D341Med (cell line): ENCODE measurements at regions not wholly inside any gene's neighbourhood (a gene's known extent, or its start where the extent isn't known, plus 50 kb on each side); places are given as distances from the start of the nearest gene placed in this dataset.

ENCODE experiments used
- DNase-seq: peaks from one replicate; pipeline ENCODE4 v3.0.0; 2012; ENCODE audit warnings: low spot score

DNA sequence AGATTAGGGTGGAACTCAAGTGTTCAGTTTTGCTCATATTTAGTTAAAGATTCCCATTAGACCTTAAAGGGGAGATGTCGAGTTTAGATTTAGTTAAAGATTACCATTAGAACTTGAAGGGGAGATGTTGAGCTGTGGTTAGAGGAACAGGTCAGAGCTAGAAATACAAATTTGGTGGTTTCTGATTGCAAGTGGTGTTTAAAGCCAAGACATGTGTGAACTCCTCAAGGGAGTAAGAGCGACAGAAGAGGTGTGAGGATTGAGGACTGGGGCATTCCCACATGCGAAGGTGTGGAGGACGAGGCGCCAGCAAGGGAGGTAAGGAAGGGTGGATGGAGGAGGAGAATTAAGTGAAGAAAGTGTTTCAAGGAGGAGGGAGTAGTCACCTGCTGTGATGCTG, 168.6 kb downstream of the IER5 start:
- DNase-seq: no peak

GRCh38 chr1:181259026-181259745, 170.7 kb downstream of the IER5 start:
- DNase-seq: no peak

GRCh38 chr1:181260271-181260670, 171.8 kb downstream of the IER5 start:
- DNase-seq: no peak

- DNase-seq: no peak
These were observed 172.5 kb downstream of the IER5 start for GRCh38 chr1:181260994-181261393.

DNA sequence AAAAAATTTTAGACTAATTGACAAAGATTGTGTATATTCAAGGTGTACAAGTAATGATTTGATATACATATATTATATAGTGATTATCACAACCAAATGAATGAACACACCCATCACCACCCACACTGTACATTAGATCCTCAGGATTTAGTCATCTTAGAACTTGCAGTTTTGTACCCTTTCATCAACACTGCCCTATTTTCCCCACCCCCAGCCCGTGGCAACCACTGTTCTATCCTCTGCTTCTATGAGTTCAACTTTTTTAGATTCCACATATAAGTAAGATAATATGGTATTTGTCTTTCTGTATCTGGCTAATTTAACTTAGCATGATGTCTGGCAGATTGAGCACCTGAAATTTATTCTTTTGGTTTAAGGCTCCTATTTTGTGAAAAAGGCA, 173.6 kb downstream of the IER5 start:
- DNase-seq: no peak

GRCh38 chr1:181263444-181263843, 174.9 kb downstream of the IER5 start:
- DNase-seq: no peak

DNA sequence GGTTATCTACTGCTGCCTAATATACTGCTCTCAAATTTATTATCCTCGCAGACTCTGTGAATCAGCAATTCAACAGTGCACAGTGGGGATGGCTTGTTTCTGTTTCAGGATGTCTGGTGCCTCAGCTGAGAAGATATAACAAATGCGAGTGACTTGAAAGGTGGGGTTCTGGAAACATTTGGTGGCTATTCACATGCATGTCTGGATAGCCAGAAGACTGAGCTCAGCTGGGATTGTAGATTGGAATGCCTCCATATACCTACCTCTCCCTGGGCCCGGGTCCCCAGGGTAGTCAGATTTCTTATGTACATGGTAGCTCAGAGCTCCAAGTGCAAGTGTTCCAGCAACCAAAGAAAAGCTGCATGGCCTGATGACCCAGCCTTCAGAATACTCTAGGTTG, 176.3 kb downstream of the IER5 start:
- DNase-seq: no peak

DNA sequence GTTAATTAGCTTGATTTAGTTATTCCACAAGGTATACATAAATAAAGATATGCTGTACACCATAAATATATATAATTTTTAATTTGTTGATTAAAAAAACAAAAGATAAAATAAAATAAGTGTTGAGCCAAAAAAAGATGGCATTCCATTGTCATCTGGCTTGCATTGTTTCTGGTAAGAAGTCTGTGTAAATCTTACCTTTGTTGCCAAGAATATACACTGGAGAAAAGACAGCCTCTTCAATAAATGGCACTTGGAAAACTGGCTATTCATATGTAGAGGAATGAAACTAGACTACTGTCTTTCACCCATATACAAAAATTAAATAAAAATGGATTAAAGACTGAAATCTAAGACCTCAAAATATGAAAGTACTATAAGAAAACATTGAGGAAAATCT, 196.5 kb downstream of the IER5 start:
- DNase-seq: no peak

DNA sequence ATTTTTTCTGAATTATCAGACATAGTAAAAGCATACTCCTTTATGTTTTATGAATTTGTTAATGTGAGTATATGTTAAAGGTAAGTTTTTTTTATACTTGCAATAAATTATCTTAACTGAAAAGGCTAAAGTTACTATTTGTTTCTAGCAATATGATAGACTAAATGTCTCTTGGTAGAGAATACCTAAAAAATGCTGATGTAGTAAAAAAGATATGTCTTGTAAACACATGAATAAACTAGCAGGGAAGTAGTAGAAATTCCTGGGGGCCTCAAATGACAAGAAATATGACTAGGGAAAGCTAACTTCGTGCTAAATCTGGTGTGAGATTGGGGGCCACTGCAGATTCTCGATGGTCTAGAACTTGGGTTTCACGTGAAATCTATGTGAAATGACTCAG, 188.1 kb upstream of the CACNA1E start:
- DNase-seq: no peak

GRCh38 chr1:181296180-181296579, 187.1 kb upstream of the CACNA1E start:
- DNase-seq: peak; percentile 77

- no peak for DNase-seq
These were observed 175.2 kb upstream of the CACNA1E start for GRCh38 chr1:181308098-181308497.

- no peak for DNase-seq
These were observed 172.8 kb upstream of the CACNA1E start for GRCh38 chr1:181310560-181310959.

GRCh38 chr1:181312946-181313345, 170.4 kb upstream of the CACNA1E start:
- DNase-seq: no peak

GRCh38 chr1:181313466-181313865, 169.9 kb upstream of the CACNA1E start:
- DNase-seq: no peak

DNA sequence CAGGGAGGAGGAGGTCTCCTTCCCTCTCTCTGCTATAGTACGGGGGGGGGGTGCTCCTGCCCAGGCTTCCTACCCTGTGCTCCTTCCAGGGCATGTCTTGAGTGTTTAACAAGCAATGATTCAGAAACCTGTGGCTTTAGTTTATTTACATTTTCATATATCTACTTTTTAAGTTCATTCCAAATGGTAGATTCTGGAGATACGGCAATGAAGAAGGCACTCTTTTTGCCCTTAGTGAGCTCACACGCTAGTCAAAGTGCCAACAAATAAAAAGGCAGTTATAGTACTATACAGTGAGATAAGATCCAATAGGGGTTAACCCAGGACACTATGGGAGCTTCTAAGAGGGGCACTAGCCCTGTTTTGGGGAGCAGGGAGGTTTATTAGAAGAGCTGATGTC, 169.3 kb upstream of the CACNA1E start:
- DNase-seq: no peak

- DNase-seq: no peak
These were observed 168.4 kb upstream of the CACNA1E start for GRCh38 chr1:181314959-181315358.

GRCh38 chr1:181317261-181317930, 165.9 kb upstream of the CACNA1E start:
- DNase-seq: peak; percentile 73

DNA sequence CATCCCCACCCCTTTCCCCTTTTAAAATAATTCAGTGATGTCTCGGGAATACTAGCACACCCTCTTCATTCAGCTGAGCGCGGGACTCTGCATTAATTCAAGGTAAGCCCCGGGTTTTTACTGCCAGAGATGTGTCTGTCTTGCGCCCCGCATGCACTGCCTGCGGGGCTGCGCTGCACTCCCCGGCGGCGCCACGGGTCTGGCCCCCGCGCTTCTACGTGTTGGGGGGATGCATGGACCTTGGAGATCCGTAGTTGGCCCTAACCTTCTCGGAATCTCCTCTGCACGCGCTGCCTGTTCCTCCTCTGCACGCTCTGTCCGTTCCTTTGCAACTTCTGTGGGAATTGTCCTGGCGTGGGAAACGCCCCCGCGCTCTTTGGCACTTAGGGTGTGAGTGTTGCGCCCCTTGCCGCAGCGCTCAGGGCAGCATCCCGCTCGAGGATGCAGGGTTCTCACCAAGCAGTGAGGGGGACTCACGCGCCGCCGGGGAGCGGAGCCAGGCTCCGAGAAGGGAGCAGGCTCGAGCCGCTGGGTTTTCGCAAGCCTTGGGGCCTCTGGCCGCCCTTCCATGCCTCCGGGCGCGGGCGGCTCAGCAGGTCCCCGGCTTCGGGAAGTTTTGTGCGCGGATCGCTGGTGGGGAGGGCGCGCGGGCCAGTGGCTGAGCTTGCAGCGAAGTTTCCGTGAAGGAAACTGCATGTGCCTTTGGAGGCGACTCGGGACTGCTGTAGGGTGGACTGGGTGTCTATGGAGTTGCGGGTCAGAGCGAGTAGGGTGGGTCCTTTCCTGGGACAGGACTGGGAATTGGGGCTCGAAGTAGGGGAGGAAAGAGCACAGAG, 165.1 kb upstream of the CACNA1E start:
- DNase-seq: peak; percentile 84

- DNase-seq: no peak
These were observed 164.5 kb upstream of the CACNA1E start for GRCh38 chr1:181318858-181319235.

DNA sequence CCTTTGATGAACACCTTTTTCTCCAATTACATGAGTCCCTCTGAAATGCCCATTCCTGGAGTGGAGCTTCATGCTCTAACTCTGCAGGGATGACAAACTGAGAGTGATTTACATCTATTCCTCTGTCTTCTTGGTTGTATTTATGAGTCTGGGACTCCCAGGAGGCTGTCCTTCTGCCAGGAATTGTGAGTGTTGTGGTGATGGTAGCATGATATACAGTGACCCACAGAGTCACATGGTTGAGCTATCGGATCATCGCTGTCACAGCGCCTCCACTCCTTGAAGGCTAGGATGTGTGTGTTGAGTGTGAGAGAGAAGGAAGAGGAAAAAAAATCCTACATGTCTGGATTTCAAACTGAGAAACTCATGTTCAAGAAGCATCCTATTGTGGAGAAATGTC, 163.4 kb upstream of the CACNA1E start:
- no peak for DNase-seq

DNA sequence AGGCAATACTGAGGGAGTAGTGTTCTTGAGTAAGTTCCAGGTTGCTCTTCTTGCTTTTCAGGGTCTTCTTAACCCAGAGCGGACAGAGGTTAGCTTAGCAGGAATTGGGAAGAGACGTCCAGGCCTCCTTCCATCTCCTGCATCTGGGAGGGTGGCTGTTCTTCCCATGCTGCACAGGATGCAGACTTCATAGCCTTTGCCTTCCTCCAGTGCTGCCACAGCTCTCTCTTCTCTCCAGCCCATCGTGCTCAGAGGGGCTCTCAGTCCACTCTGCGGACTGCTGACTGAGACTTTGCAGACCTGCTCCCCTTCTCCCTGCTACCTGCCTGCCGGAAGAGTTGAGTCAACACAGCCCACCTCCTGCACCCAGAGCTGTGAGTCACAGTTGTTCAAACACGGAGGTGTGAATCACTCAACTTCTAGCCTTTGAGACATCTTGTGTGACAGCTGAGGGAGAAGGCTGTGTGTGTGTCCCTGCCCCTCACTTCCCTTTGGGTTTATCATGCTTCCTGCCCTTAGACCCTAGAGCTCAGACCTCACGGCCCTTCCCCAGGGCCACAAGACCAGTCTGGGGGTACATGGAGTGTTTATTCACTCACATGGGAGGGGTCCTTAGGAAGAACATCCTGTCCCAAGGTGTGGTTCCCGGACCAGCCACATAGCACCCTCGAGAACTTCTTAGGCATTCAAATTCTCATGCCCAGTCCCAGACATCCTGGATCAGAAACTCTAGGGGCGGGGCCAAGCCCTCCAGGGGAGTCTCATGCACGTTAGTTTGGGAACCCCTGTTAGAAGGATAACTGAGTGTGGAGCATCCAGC, 158.3 kb upstream of the CACNA1E start:
- DNase-seq: peak; percentile 25

GRCh38 chr1:181325765-181326164, 157.6 kb upstream of the CACNA1E start:
- DNase-seq: peak; percentile 13
